AG04450 (cell line): ENCODE measurements at regions not wholly inside any gene's neighbourhood (a gene's known extent, or its start where the extent isn't known, plus 50 kb on each side); places are given as distances from the start of the nearest gene placed in this dataset.
"Not testable (repeated sequence)": the region's sequence is repeated elsewhere in the genome, so short reads cannot be mapped to it uniquely, and the experiment has no call there.

Source experiments
- CTCF ChIA-PET: fragments of 300-600, 350-600 bp; formaldehyde crosslinking; extraction: SDS; loops from one replicate; lab custom pipeline; 2022; ENCODE audit warnings: antibody characterized with exemption, inconsistent platforms; lab: Charles Lee
- POLR2A ChIA-PET: fragments of 350-600 bp; formaldehyde crosslinking; extraction: SDS; loops from one replicate; lab custom pipeline; 2021; ENCODE audit warnings: antibody characterized with exemption, inconsistent platforms; lab: Yijun Ruan, JAX
- DNase-seq: peaks from one replicate; pipeline ENCODE4 v3.0.0-alpha.2; 2011; ENCODE audit warnings: low read depth, low spot score
- H3K27ac ChIP-seq: one replicate; pipeline ENCODE4 v1.5.1; 2012; ENCODE audit warnings: low read depth, low read length, control low read depth
- H3K27me3 ChIP-seq: one replicate; pipeline ENCODE4 v1.6.0; 2012; ENCODE audit warnings: low read length; ENCODE audit not compliant: control insufficient read depth, insufficient read depth
- H3K4me3 ChIP-seq: 2 replicates; pipeline ENCODE4 v1.5.1; 2011; ENCODE audit warnings: mild to moderate bottlenecking, low read depth, low read length, control low read depth
- H3K9me3 ChIP-seq: 2 replicates; pipeline ENCODE4 v1.5.1; 2012; ENCODE audit warnings: low read length; ENCODE audit not compliant: control insufficient read depth, insufficient read depth
- CTCF ChIP-seq: IDR thresholded peaks from 2 replicates; pipeline ENCODE4 v1.5.1; 2011; ENCODE audit warnings: low read depth, low read length, control low read depth, inconsistent platforms

GRCh38 chr5:82717738-82718137 lies 359.5 kb downstream of the TMEM167A start:
- Histone ChIP-seq H3K27ac (no peak overlapping the region), H3K27me3 (no peaks in the 10 kb centered on the region), H3K9me3 (no peaks in the 10 kb centered on the region), H3K4me3 (no peak overlapping the region)
- ChIA-PET POLR2A (no interaction called here), CTCF (no interaction called here)
- no peak for DNase-seq
- no peak for TF ChIP-seq CTCF

GRCh38 chr5:82714732-82715131 lies 362.5 kb downstream of the TMEM167A start:
- DNase-seq, H3K9me3 ChIP-seq, H3K27me3 ChIP-seq, H3K27ac ChIP-seq, CTCF ChIA-PET, POLR2A ChIA-PET, H3K4me3 ChIP-seq: not testable (repeated sequence)

GRCh38 chr5:82713811-82714210 lies 363.4 kb downstream of the TMEM167A start:
- no peak overlapping the region for H3K4me3 ChIP-seq
- no peaks in the 10 kb centered on the region for H3K9me3 ChIP-seq
- H3K27ac ChIP-seq: no peak overlapping the region
- POLR2A ChIA-PET: no interaction called here
- H3K27me3 ChIP-seq: no peaks in the 10 kb centered on the region
- no peak for DNase-seq
- CTCF ChIA-PET: no interaction called here
- no peak for TF ChIP-seq CTCF

GRCh38 chr5:82707741-82708140 lies 369.5 kb downstream of the TMEM167A start:
- Histone ChIP-seq H3K27me3 (no peaks in the 10 kb centered on the region), H3K27ac (no peak overlapping the region), H3K4me3 (no peak overlapping the region), H3K9me3 (no peaks in the 10 kb centered on the region)
- no peak for DNase-seq
- CTCF ChIA-PET: no interaction called here
- POLR2A ChIA-PET: no interaction called here
- no peak for TF ChIP-seq CTCF

- POLR2A ChIA-PET: no interaction called here
- CTCF ChIA-PET: no interaction called here
- DNase-seq: no peak
- no peaks in the 10 kb centered on the region for H3K27me3 ChIP-seq
- H3K27ac ChIP-seq: no peak overlapping the region
- no peak overlapping the region for H3K4me3 ChIP-seq
- no peak for TF ChIP-seq CTCF
- no peaks in the 10 kb centered on the region for H3K9me3 ChIP-seq
Observed at GRCh38 chr5:82704381-82704780, 372.8 kb downstream of the TMEM167A start.

- H3K27ac ChIP-seq: no peak overlapping the region
- no peak for DNase-seq
- no peak for TF ChIP-seq CTCF
- H3K9me3 ChIP-seq: no peaks in the 10 kb centered on the region
- POLR2A ChIA-PET: no interaction called here
- CTCF ChIA-PET: no interaction called here
- H3K4me3 ChIP-seq: no peak overlapping the region
- H3K27me3 ChIP-seq: no peaks in the 10 kb centered on the region
Observed at GRCh38 chr5:82702046-82702445, 375.1 kb downstream of the TMEM167A start.
